ENCODE measurements at regions not wholly inside any gene's neighbourhood (a gene's known extent, or its start where the extent isn't known, plus 50 kb on each side); places are given as distances from the start of the nearest gene placed in this dataset.

- no peaks in the 10 kb centered on the region for H3K27me3 ChIP-seq
- H3K9me3 ChIP-seq = peaks cover 0 to 11% (median 0%) of the 10 kb centered on the region in 3 donors
- WGBS, 2 donors (ENCODE audit: low coverage in 1 of 2) = 69% methylated on average over 1 of the region's 1 CpG; no CpG with 5 or more reads in 1 of the 2 donors
- H3K36me3 ChIP-seq = no peaks in the 10 kb centered on the region
- TF ChIP-seq POLR2A (IDR thresholded peaks at IDR 0.05) (no peak), EP300 (IDR thresholded peaks at IDR 0.05) (no peak), CTCF (IDR thresholded peaks at IDR 0.05) (no peak), POLR2AphosphoS5 (IDR thresholded peaks at IDR 0.05) (no peak)
- no peak for ATAC-seq
- no peak overlapping the region for H3K27ac ChIP-seq
- H3K4me3 ChIP-seq = no peak overlapping the region
- peaks cover 0 to 5% (median 0%) of the 10 kb centered on the region in 3 donors for H3K4me1 ChIP-seq
Observed at GRCh38 chr6:140401761-140402160, 1027.3 kb upstream of the CITED2 start.

GRCh38 chr6:140398076-140398475, 1023.6 kb upstream of the CITED2 start:
- TF ChIP-seq CTCF (IDR thresholded peaks at IDR 0.05) (no peak), POLR2AphosphoS5 (IDR thresholded peaks at IDR 0.05) (no peak), POLR2A (IDR thresholded peaks at IDR 0.05) (no peak), EP300 (IDR thresholded peaks at IDR 0.05) (no peak)
- ATAC-seq = no peak
- no peaks in the 10 kb centered on the region for H3K9me3 ChIP-seq
- H3K27me3 ChIP-seq = no peaks in the 10 kb centered on the region
- H3K27ac ChIP-seq = no peak overlapping the region
- no peaks in the 10 kb centered on the region for H3K36me3 ChIP-seq
- H3K4me3 ChIP-seq = no peak overlapping the region
- H3K4me1 ChIP-seq = peaks cover 0 to 5% (median 0%) of the 10 kb centered on the region in 3 donors

- no peaks in the 10 kb centered on the region for H3K27me3 ChIP-seq
- ATAC-seq = no peak
- TF ChIP-seq CTCF (IDR thresholded peaks at IDR 0.05) (no peak), EP300 (IDR thresholded peaks at IDR 0.05) (no peak), POLR2A (IDR thresholded peaks at IDR 0.05) (no peak), POLR2AphosphoS5 (IDR thresholded peaks at IDR 0.05) (no peak)
- no peak overlapping the region for H3K4me3 ChIP-seq
- no peaks in the 10 kb centered on the region for H3K36me3 ChIP-seq
- 94 to 100% methylated on average over 1 of the region's 1 CpG for WGBS, 2 donors (ENCODE audit: low coverage in 1 of 2)
- H3K4me1 ChIP-seq = peaks cover 0 to 5% (median 0%) of the 10 kb centered on the region in 3 donors
- no peaks in the 10 kb centered on the region for H3K9me3 ChIP-seq
- H3K27ac ChIP-seq = no peak overlapping the region
Observed at GRCh38 chr6:140397106-140397505, 1022.7 kb upstream of the CITED2 start.

GRCh38 chr6:140393665-140394540, 1019.5 kb upstream of the CITED2 start:
- ATAC-seq = peak; percentile 34
- no peak for TF ChIP-seq POLR2A (IDR thresholded peaks at IDR 0.05)
- TF ChIP-seq POLR2AphosphoS5 (IDR thresholded peaks at IDR 0.05) = no peak
- no peak for TF ChIP-seq CTCF (IDR thresholded peaks at IDR 0.05)
- no peak for TF ChIP-seq EP300 (IDR thresholded peaks at IDR 0.05)
- no peaks in the 10 kb centered on the region for H3K36me3 ChIP-seq
- H3K27ac ChIP-seq = no peak overlapping the region
- WGBS, 2 donors (ENCODE audit: low coverage in 1 of 2) = 50 to 52% methylated on average over 6 of the region's 6 CpGs
- no peak overlapping the region for H3K4me3 ChIP-seq
- no peaks in the 10 kb centered on the region for H3K4me1 ChIP-seq
- H3K27me3 ChIP-seq = no peaks in the 10 kb centered on the region
- H3K9me3 ChIP-seq = no peaks in the 10 kb centered on the region

- no peak for TF ChIP-seq POLR2AphosphoS5 (IDR thresholded peaks at IDR 0.05)
- TF ChIP-seq EP300 (IDR thresholded peaks at IDR 0.05) = no peak
- TF ChIP-seq POLR2A (IDR thresholded peaks at IDR 0.05) = no peak
- no peak for TF ChIP-seq CTCF (IDR thresholded peaks at IDR 0.05)
- H3K36me3 ChIP-seq = no peaks in the 10 kb centered on the region
- H3K27ac ChIP-seq = no peak overlapping the region
- WGBS, 2 donors (ENCODE audit: low coverage in 1 of 2) = 100% methylated on average over 1 of the region's 1 CpG
- H3K27me3 ChIP-seq = no peaks in the 10 kb centered on the region
- no peaks in the 10 kb centered on the region for H3K4me1 ChIP-seq
- H3K9me3 ChIP-seq = peaks cover 0 to 6% (median 0%) of the 10 kb centered on the region in 3 donors
- ATAC-seq = no peak
- H3K4me3 ChIP-seq = no peak overlapping the region
Observed at GRCh38 chr6:140388815-140389214, 1014.4 kb upstream of the CITED2 start.
